OCI-LY1 (cell line): ENCODE measurements at regions not wholly inside any gene's neighbourhood (a gene's known extent, or its start where the extent isn't known, plus 50 kb on each side); places are given as distances from the start of the nearest gene placed in this dataset.

Source experiments
- H2AFZ ChIP-seq: fragments of 200-600 bp; sonication (generic), shearing (Covaris generic); 2 replicates; pipeline ENCODE4 v1.6.0; 2014; ENCODE audit warnings: antibody characterized with exemption, mild to moderate bottlenecking, low read length
- H3F3A ChIP-seq: fragments of 200-600 bp; sonication (generic), shearing (Covaris generic); 2 replicates; pipeline ENCODE4 v1.6.0; 2014; ENCODE audit warnings: mild to moderate bottlenecking, antibody characterized with exemption, low read length, moderate library complexity; ENCODE audit not compliant: insufficient read depth
- H3K27ac ChIP-seq: fragments of 200-600 bp; sonication (generic); 2 replicates; pipeline ENCODE4 v1.5.1; 2014; ENCODE audit warnings: low read length, mixed run types, mild to moderate bottlenecking, low read depth; ENCODE audit not compliant: poor library complexity, severe bottlenecking
- H3K27me3 ChIP-seq: fragments of 200-600 bp; sonication (generic); 2 replicates; pipeline ENCODE4 v1.6.0; 2014; ENCODE audit warnings: antibody characterized with exemption, mild to moderate bottlenecking, low read length, moderate library complexity; ENCODE audit not compliant: insufficient read depth
- H3K36me3 ChIP-seq: fragments of 200-600 bp; sonication (generic); 2 replicates; pipeline ENCODE4 v1.6.1; 2014; ENCODE audit warnings: mild to moderate bottlenecking, antibody characterized with exemption, low read length, moderate library complexity, mixed read lengths; ENCODE audit not compliant: insufficient read depth
- H3K4me1 ChIP-seq: fragments of 200-600 bp; sonication (generic); 2 replicates; pipeline ENCODE4 v1.5.1; 2014; ENCODE audit warnings: mild to moderate bottlenecking, low read length, moderate library complexity; ENCODE audit not compliant: insufficient read depth, severe bottlenecking
- H3K4me2 ChIP-seq: fragments of 200-600 bp; sonication (generic), shearing (Covaris generic); 2 replicates; pipeline ENCODE4 v1.6.1; 2014; ENCODE audit warnings: low read length
- H3K4me3 ChIP-seq: fragments of 200-600 bp; sonication (generic); 2 replicates; pipeline ENCODE4 v1.5.1; 2014; ENCODE audit warnings: low read length, low read depth, mild to moderate bottlenecking, mixed read lengths; ENCODE audit not compliant: poor library complexity, severe bottlenecking
- H3K79me2 ChIP-seq: fragments of 200-600 bp; shearing (Covaris generic); 2 replicates; pipeline ENCODE4 v1.6.1; 2016; ENCODE audit warnings: mixed run types, low read length, mixed read lengths; ENCODE audit not compliant: insufficient read depth
- H3K9ac ChIP-seq: fragments of 200-600 bp; sonication (generic), shearing (Covaris generic); 2 replicates; pipeline ENCODE4 v1.6.1; 2014; ENCODE audit warnings: mild to moderate bottlenecking, low read length, mixed read lengths
- H3K9me2 ChIP-seq: fragments of 200-600 bp; sonication (generic), shearing (Covaris generic); 2 replicates; pipeline ENCODE4 v1.6.1; 2014; ENCODE audit warnings: low read depth, mild to moderate bottlenecking, low read length, mixed read lengths
- H3K9me3 ChIP-seq: fragments of 200-600 bp; shearing (Covaris generic); 2 replicates; pipeline ENCODE4 v1.6.1; 2014; ENCODE audit warnings: low read length, mixed read lengths
- H4K20me1 ChIP-seq: fragments of 200-600 bp; sonication (generic), shearing (Covaris generic); 2 replicates; pipeline ENCODE4 v1.6.0; 2016; ENCODE audit warnings: mild to moderate bottlenecking, low read length; ENCODE audit not compliant: insufficient read depth
- EZH2 ChIP-seq: fragments of 200-600 bp; sonication (generic), shearing (Covaris generic); IDR thresholded peaks from 2 replicates; pipeline ENCODE4 v1.8.0; 2017; ENCODE audit warnings: borderline replicate concordance, mixed run types, mild to moderate bottlenecking, antibody characterized with exemption, low read length, moderate library complexity, mixed read lengths
- TF ChIP-seq, protein P1 (sequence below): fragments of 200-600 bp; sonication (generic), shearing (Covaris generic); IDR thresholded peaks from 2 replicates; pipeline ENCODE4 v1.5.1; 2017; ENCODE audit warnings: mild to moderate bottlenecking, antibody characterized with exemption, low read length, moderate library complexity, mixed read lengths

DNA sequence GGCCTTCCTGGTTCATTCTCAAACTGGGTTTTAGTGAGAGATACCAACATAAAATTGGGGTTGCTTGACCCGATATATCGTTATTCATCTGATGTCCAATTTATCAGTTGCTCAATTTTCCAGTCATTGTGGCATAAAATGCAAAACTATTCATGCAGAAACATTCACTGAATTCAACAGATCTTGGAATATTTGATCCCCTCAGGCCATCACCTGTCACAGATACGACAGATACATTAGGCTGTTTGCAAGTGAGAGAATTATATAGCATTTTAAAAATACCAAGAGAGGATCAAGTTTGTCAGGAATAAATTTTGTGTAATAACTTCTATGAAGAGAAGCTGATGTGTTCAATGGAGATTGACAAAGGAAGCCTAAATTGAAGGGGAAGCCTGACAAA, 67.1 kb downstream of the MAP10 start:
- Histone ChIP-seq H3K4me3 (no peak overlapping the region), H3K9me2 (no peaks in the 10 kb centered on the region), H3K9me3 (no peaks in the 10 kb centered on the region), H3K79me2 (no peaks in the 10 kb centered on the region), H3F3A (no peaks in the 10 kb centered on the region), H3K27ac (no peak overlapping the region), H3K36me3 (no peaks in the 10 kb centered on the region), H4K20me1 (no peaks in the 10 kb centered on the region), H2AFZ (no peak overlapping the region), H3K27me3 (no peaks in the 10 kb centered on the region), H3K4me2 (no peak overlapping the region), H3K4me1 (no peaks in the 10 kb centered on the region), H3K9ac (no peak overlapping the region)
- TF ChIP-seq, protein P1, sequence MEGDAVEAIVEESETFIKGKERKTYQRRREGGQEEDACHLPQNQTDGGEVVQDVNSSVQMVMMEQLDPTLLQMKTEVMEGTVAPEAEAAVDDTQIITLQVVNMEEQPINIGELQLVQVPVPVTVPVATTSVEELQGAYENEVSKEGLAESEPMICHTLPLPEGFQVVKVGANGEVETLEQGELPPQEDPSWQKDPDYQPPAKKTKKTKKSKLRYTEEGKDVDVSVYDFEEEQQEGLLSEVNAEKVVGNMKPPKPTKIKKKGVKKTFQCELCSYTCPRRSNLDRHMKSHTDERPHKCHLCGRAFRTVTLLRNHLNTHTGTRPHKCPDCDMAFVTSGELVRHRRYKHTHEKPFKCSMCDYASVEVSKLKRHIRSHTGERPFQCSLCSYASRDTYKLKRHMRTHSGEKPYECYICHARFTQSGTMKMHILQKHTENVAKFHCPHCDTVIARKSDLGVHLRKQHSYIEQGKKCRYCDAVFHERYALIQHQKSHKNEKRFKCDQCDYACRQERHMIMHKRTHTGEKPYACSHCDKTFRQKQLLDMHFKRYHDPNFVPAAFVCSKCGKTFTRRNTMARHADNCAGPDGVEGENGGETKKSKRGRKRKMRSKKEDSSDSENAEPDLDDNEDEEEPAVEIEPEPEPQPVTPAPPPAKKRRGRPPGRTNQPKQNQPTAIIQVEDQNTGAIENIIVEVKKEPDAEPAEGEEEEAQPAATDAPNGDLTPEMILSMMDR, result no peak
- TF ChIP-seq EZH2, result no peak

DNA sequence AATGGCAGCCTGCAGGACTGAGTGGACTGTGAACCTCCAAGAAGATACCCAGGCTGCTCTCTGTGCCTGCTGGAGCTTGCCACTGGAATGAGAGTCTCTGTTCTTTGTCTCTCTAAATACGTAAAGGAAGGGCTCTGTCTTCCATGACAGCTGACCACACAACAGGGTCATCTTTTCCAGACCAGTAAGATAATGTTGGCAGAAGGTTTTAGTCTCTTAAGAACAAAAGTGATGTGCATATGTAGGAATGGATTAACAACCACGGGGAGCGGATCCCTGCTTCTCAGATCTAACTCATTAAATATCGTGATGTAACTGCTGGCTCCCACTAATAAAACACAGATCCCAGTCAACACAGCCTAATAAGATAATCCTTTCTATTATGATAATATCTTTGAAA, 67.5 kb downstream of the MAP10 start:
- no peaks in the 10 kb centered on the region for H4K20me1 ChIP-seq
- H3K9me2 ChIP-seq, result no peaks in the 10 kb centered on the region
- H3K4me1 ChIP-seq, result no peaks in the 10 kb centered on the region
- TF ChIP-seq, protein P1, result no peak
- no peak for TF ChIP-seq EZH2
- H3K79me2 ChIP-seq, result no peaks in the 10 kb centered on the region
- no peak overlapping the region for H3K4me3 ChIP-seq
- no peak overlapping the region for H3K4me2 ChIP-seq
- no peaks in the 10 kb centered on the region for H3K27me3 ChIP-seq
- H3K9ac ChIP-seq, result no peak overlapping the region
- no peaks in the 10 kb centered on the region for H3K36me3 ChIP-seq
- no peak overlapping the region for H3K27ac ChIP-seq
- H3F3A ChIP-seq, result no peaks in the 10 kb centered on the region
- no peak overlapping the region for H2AFZ ChIP-seq
- no peaks in the 10 kb centered on the region for H3K9me3 ChIP-seq

DNA sequence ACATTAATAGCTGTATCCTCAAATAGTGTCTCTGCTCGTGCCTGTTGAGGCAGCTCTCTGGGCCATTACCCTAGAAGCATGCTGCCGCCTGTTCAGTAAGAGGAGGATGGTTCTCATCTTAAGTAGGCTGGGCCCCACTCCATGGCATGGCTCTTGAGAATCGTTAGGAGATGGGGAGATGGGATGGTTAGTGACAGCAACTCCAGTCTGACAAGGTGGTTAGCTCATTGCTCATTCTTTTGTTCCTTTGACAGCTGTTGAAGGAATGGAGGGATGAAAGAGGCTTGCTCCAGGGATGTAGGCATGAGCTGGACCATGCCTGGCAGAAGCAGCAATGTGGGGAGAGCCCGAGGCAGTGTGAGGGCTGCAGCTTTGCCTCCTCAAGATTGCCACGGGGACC, 68.2 kb downstream of the MAP10 start:
- Histone ChIP-seq H3K4me2 (no peak overlapping the region), H3K79me2 (no peaks in the 10 kb centered on the region), H3F3A (no peaks in the 10 kb centered on the region), H2AFZ (no peak overlapping the region), H3K9me3 (no peaks in the 10 kb centered on the region), H3K4me3 (no peak overlapping the region), H3K9ac (no peak overlapping the region), H3K4me1 (no peaks in the 10 kb centered on the region), H3K27ac (no peak overlapping the region), H3K9me2 (no peaks in the 10 kb centered on the region), H3K27me3 (no peaks in the 10 kb centered on the region), H3K36me3 (no peaks in the 10 kb centered on the region), H4K20me1 (no peaks in the 10 kb centered on the region)
- TF ChIP-seq, protein P1, result no peak
- TF ChIP-seq EZH2, result no peak
